Upper lobe of left lung (tissue), 6 donors: ENCODE measurements at regions not wholly inside any gene's neighbourhood (a gene's known extent, or its start where the extent isn't known, plus 50 kb on each side); places are given as distances from the start of the nearest gene placed in this dataset.

ENCODE experiments used
- ATAC-seq, 2 donors: fragments of 200-7000 bp; cut with Tn5 transposase; one replicate each; pipeline ENCODE4 v1.9.1; 2022; ENCODE audit warnings: mild to moderate bottlenecking in 2 of 2, moderate library complexity in 2 of 2; ENCODE audit not compliant: low FRiP score in 2 of 2
- DNase-seq, 2 donors: peaks; one replicate each; pipeline ENCODE4 v3.0.0-alpha.2; 2019 to 2020
- H3K27ac ChIP-seq, 4 donors: fragments of 200-600 bp; sonication (generic); one replicate each; pipeline ENCODE4 v1.5.1; 2016 to 2019
- H3K27me3 ChIP-seq, 4 donors: fragments of 200-600 bp; sonication (generic); one replicate each; pipeline ENCODE4 v1.5.1; 2017 to 2019
- H3K36me3 ChIP-seq, 4 donors: fragments of 200-600 bp; sonication (generic); one replicate each; pipeline ENCODE4 v1.5.1; 2016 to 2019
- H3K4me1 ChIP-seq, 4 donors: fragments of 200-600 bp; sonication (generic); one replicate each; pipeline ENCODE4 v1.5.1; 2018 to 2019
- H3K4me3 ChIP-seq, 4 donors: fragments of 200-600 bp; sonication (generic); one replicate each; pipeline ENCODE4 v1.5.1; 2017 to 2019; ENCODE audit warnings: mild to moderate bottlenecking in 2 of 4, moderate library complexity in 1 of 4
- H3K9me3 ChIP-seq, 4 donors: fragments of 200-600 bp; sonication (generic); one replicate each; pipeline ENCODE4 v1.5.1; 2018 to 2019
- CTCF ChIP-seq, 6 experiments: fragments of 450-650 bp in 4 of 6; fragments of 200-600 bp in 2 of 6; sonication (generic) in 2 of 6; IDR thresholded peaks; one replicate each; pipeline ENCODE4 v1.5.1; 2016 to 2019; ENCODE audit warnings: antibody characterized with exemption in 6 of 6
- EP300 ChIP-seq, 4 donors: sonication (generic); formaldehyde crosslinking; IDR thresholded peaks; one replicate each; pipeline ENCODE4 v1.5.1; 2017; ENCODE audit warnings: antibody characterized with exemption in 4 of 4, control low read depth in 2 of 4
- POLR2A ChIP-seq, 4 donors: fragments of 450-650 bp; IDR thresholded peaks; one replicate each; pipeline ENCODE4 v1.5.1; 2016 to 2017; ENCODE audit warnings: antibody characterized with exemption in 4 of 4, mild to moderate bottlenecking in 2 of 4
- POLR2AphosphoS5 ChIP-seq, 2 donors: sonication (generic); formaldehyde crosslinking; IDR thresholded peaks; one replicate each; pipeline ENCODE4 v1.5.1; 2017; ENCODE audit warnings: antibody characterized with exemption in 2 of 2
- WGBS, 2 donors: methylation state at CpG; one replicate each; pipeline ENCODE4 v1.1.5; 2017 to 2018; 5-methylcytosine and 5-hydroxymethylcytosine counted together
- donor health status: DM: no; HTN: no; CAD: no; lungs with moderate emphysema.
- donor health status: DM: no; HTN: yes; CAD: no; lungs with severe emphysema.

- Histone ChIP-seq H3K27me3 (no peaks in the 10 kb centered on the region), H3K9me3 (no peaks in the 10 kb centered on the region), H3K27ac (no peak overlapping the region), H3K36me3 (no peaks in the 10 kb centered on the region), H3K4me3 (no peak overlapping the region), H3K4me1 (peaks cover 7 to 20% (median 13%) of the 10 kb centered on the region in 4 donors)
- peak in 1 of 2 donors; percentile 54 for ATAC-seq
- 67 to 79% methylated on average over 3 of the region's 3 CpGs for WGBS, 2 donors
- TF ChIP-seq POLR2A (IDR thresholded peaks at IDR 0.05) (no peak), POLR2AphosphoS5 (IDR thresholded peaks at IDR 0.05) (peak in 1 of 2 donors; percentile 20)
- no peak for DNase-seq
Measured at GRCh38 chr5:67287510-67288268, 91.1 kb upstream of the CD180 start.

GRCh38 chr5:67286006-67286405 lies 89.4 kb upstream of the CD180 start:
- no peak for TF ChIP-seq CTCF (IDR thresholded peaks at IDR 0.05)
- no peak for TF ChIP-seq POLR2A (IDR thresholded peaks at IDR 0.05)
- no peak for TF ChIP-seq POLR2AphosphoS5 (IDR thresholded peaks at IDR 0.05)
- no peak for TF ChIP-seq EP300 (IDR thresholded peaks at IDR 0.05)
- Histone ChIP-seq H3K9me3 (no peaks in the 10 kb centered on the region), H3K36me3 (no peaks in the 10 kb centered on the region), H3K27ac (no peak overlapping the region), H3K4me3 (no peak overlapping the region), H3K4me1 (peaks cover 7 to 20% (median 13%) of the 10 kb centered on the region in 4 donors), H3K27me3 (no peaks in the 10 kb centered on the region)
- 52 to 59% methylated on average over 4 of the region's 4 CpGs for WGBS, 2 donors
- no peak for DNase-seq
- ATAC-seq: no peak

DNA sequence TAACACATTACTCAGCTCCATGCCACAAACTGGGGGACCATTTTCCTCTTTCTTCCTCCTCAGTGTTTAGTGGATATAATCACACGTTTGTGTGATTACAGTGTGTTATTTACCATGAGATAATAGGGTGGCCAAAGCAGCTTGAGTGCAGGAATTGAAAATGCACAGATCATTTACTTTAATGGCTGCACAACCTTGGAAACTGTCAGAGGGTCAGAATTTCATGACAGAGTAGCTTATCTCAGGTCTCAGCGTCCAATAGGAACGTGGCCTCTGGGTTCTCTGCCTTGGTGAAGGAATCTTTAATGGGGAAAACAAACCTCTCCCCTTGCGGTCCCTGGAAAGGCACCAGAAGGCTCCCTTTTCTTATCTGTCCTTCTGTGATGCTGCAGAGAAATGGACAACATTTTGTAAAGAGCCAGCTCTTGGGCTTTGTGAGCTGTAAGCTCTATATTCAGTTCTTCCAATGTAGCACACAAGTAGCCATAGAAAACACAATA lies 87.4 kb upstream of the CD180 start:
- ATAC-seq (no peak), DNase-seq (no peak)
- no peak for TF ChIP-seq POLR2AphosphoS5 (IDR thresholded peaks at IDR 0.05)
- TF ChIP-seq POLR2A (IDR thresholded peaks at IDR 0.05): no peak
- TF ChIP-seq EP300 (IDR thresholded peaks at IDR 0.05): no peak
- TF ChIP-seq CTCF (IDR thresholded peaks at IDR 0.05): no peak
- peaks cover 7 to 13% (median 11%) of the 10 kb centered on the region in 4 donors for H3K4me1 ChIP-seq
- H3K4me3 ChIP-seq: no peak overlapping the region
- H3K9me3 ChIP-seq: peaks cover 0 to 6% (median 1%) of the 10 kb centered on the region in 4 donors
- no peaks in the 10 kb centered on the region for H3K27me3 ChIP-seq
- no peak overlapping the region for H3K27ac ChIP-seq
- WGBS, 2 donors: 85 to 90% methylated on average over 4 of the region's 4 CpGs
- H3K36me3 ChIP-seq: no peaks in the 10 kb centered on the region

DNA sequence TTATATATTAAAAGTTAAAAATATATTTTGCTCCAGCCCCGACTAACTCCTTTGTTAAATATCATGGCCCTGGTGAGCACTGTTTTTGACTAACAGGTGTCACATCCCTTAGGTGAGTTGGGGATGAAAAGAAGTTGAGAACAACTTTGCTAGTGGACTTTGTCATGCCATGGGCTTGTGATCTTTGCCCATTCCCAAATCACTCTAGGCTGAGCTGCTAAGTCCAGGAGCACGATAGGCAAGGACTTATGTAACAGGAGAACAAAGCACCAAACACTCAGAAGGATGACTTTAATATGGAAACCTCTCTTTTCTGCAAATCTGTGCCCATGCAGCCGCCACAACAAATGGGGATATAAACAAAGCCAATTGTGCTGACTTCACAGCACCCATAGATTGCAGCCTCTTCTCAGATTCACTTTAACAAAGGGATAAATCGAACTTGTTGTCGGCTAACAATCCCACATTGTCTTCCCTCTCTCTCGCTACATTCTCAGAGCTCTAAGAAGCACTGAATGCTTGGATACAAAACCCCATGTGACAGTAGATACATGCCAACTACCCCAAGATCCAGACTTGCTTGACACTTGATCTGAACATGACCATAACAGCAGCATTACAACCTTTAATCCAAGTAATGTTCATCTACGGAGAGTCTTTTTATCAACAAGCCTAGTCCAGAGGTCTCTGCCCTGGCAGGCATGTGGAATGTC lies 86.8 kb upstream of the CD180 start:
- H3K27me3 ChIP-seq: no peaks in the 10 kb centered on the region
- 88 to 94% methylated on average over 7 of the region's 7 CpGs for WGBS, 2 donors
- H3K9me3 ChIP-seq: peaks cover 3 to 12% (median 7%) of the 10 kb centered on the region in 4 donors
- no peak overlapping the region for H3K27ac ChIP-seq
- TF ChIP-seq POLR2A (IDR thresholded peaks at IDR 0.05) (no peak), EP300 (IDR thresholded peaks at IDR 0.05) (no peak), CTCF (IDR thresholded peaks at IDR 0.05) (no peak), POLR2AphosphoS5 (IDR thresholded peaks at IDR 0.05) (no peak)
- ATAC-seq (no peak), DNase-seq (no peak)
- H3K36me3 ChIP-seq: no peaks in the 10 kb centered on the region
- peaks cover 6 to 12% (median 8%) of the 10 kb centered on the region in 4 donors for H3K4me1 ChIP-seq
- H3K4me3 ChIP-seq: no peak overlapping the region

DNA sequence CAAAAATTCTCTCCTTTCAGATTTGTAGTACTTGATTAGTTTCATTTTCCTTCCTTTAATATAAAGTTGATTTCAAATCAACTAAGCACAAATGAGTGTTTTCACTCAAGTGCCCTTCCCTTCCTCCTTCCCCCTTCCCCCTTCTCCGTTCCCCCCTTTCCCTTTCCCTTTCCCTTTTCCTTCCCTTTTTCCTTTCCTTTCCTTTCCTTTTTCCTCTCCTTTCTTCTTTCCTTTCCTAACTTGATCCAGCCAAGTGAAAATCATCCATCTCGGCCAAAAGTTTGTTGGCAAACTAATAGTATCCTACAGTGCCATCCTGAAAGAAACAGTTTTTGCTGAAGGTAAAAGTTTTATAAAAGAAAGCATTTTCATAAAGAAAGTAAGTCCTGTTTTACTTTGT lies 85.3 kb upstream of the CD180 start:
- no peak for TF ChIP-seq POLR2AphosphoS5 (IDR thresholded peaks at IDR 0.05)
- no peak for TF ChIP-seq EP300 (IDR thresholded peaks at IDR 0.05)
- no peak for TF ChIP-seq CTCF (IDR thresholded peaks at IDR 0.05)
- no peak for TF ChIP-seq POLR2A (IDR thresholded peaks at IDR 0.05)
- Histone ChIP-seq H3K27ac (no peak overlapping the region), H3K27me3 (no peaks in the 10 kb centered on the region), H3K4me3 (no peak overlapping the region), H3K9me3 (peaks cover 3 to 19% (median 12%) of the 10 kb centered on the region in 4 donors), H3K4me1 (peaks cover 0 to 7% (median under 1%) of the 10 kb centered on the region in 4 donors), H3K36me3 (no peaks in the 10 kb centered on the region)
- DNase-seq: no peak
- ATAC-seq: no peak
- 69 to 84% methylated on average over 2 of the region's 2 CpGs for WGBS, 2 donors
